ENCODE measurements at regions not wholly inside any gene's neighbourhood (a gene's known extent, or its start where the extent isn't known, plus 50 kb on each side); places are given as distances from the start of the nearest gene placed in this dataset.

- TF ChIP-seq POLR2A (IDR thresholded peaks at IDR 0.05) (no peak), CTCF (IDR thresholded peaks at IDR 0.05) (no peak)
These were observed 839.9 kb downstream of the CCSER2 start for GRCh38 chr10:85168243-85168642.
